Vagina (tissue), 2 donors: ENCODE measurements at regions not wholly inside any gene's neighbourhood (a gene's known extent, or its start where the extent isn't known, plus 50 kb on each side); places are given as distances from the start of the nearest gene placed in this dataset.

ENCODE experiments used
- DNase-seq, 2 donors: peaks; one replicate each; pipeline ENCODE4 v3.0.0-alpha.2; 2017; ENCODE audit errors: extremely low spot score in 2 of 2
- H3K27ac ChIP-seq: fragments of 200-600 bp; sonication (generic); one replicate; pipeline ENCODE4 v1.5.1; 2019
- H3K27me3 ChIP-seq: fragments of 200-600 bp; sonication (generic); one replicate; pipeline ENCODE4 v1.5.1; 2019
- H3K36me3 ChIP-seq, 2 donors: fragments of 200-600 bp; sonication (generic); one replicate each; pipeline ENCODE4 v1.5.1; 2017 to 2019
- H3K4me1 ChIP-seq: fragments of 200-600 bp; sonication (generic); one replicate; pipeline ENCODE4 v1.5.1; 2019
- H3K4me3 ChIP-seq, 2 donors: fragments of 200-600 bp; sonication (generic); 1 replicate in 1 of 2; 2 replicates in 1 of 2; pipeline ENCODE4 v1.5.1; 2016 to 2019
- H3K9me3 ChIP-seq: fragments of 200-600 bp; sonication (generic); one replicate; pipeline ENCODE4 v1.5.1; 2019
- POLR2A ChIP-seq, 2 donors: fragments of 450-650 bp; IDR thresholded peaks; one replicate each; pipeline ENCODE4 v1.6.1; 2017; ENCODE audit warnings: antibody characterized with exemption in 2 of 2, mild to moderate bottlenecking in 2 of 2, moderate library complexity in 2 of 2
- POLR2AphosphoS5 ChIP-seq, 2 donors: sonication (generic); formaldehyde crosslinking; IDR thresholded peaks; one replicate each; pipeline ENCODE4 v1.9.0; 2017; ENCODE audit warnings: antibody characterized with exemption in 2 of 2, mild to moderate bottlenecking in 2 of 2, low read depth in 1 of 2; ENCODE audit not compliant: insufficient read depth in 1 of 2
- intact Hi-C: fragments of 100-400 bp; cut with DNase I; formaldehyde crosslinking; loops from one replicate; pipeline ENCODE4 v1.15.1; 2023
- TF ChIP-seq, protein P1 (sequence below), 3 experiments: fragments of 450-650 bp in 2 of 3; fragments of 200-600 bp in 1 of 3; sonication (generic) in 1 of 3; IDR thresholded peaks; one replicate each; pipeline ENCODE4 v1.5.1; 2017 to 2019; ENCODE audit warnings: antibody characterized with exemption in 3 of 3, mild to moderate bottlenecking in 2 of 3, moderate library complexity in 2 of 3

DNA sequence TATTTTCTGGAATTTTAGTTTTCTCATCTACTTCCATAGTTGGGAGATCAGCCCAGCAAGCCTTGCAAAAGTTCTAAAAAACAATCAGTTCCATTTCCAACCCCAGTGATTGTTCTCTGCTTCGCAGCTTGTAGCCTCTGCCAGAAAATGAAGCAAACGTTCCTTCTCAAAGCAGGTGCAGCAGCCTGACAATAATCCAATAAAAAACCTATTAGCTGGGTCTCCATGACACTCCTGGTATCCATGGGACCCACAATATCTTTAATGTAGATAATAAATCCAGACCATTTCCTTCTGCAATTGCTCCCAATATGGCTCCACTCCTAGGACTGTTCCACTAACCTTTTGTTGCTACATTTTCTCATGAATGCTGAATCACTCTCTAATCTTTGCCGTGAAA lies 140.8 kb upstream of the SETBP1 start:
- H3K27me3 ChIP-seq = no peaks in the 10 kb centered on the region
- TF ChIP-seq POLR2A (IDR thresholded peaks at IDR 0.05) (no peak), POLR2AphosphoS5 (IDR thresholded peaks at IDR 0.05; ENCODE audit: insufficient read depth in 1 of 2, low read depth in 1 of 2) (peak in 1 of 2 donors; percentile 12)
- TF ChIP-seq, protein P1, sequence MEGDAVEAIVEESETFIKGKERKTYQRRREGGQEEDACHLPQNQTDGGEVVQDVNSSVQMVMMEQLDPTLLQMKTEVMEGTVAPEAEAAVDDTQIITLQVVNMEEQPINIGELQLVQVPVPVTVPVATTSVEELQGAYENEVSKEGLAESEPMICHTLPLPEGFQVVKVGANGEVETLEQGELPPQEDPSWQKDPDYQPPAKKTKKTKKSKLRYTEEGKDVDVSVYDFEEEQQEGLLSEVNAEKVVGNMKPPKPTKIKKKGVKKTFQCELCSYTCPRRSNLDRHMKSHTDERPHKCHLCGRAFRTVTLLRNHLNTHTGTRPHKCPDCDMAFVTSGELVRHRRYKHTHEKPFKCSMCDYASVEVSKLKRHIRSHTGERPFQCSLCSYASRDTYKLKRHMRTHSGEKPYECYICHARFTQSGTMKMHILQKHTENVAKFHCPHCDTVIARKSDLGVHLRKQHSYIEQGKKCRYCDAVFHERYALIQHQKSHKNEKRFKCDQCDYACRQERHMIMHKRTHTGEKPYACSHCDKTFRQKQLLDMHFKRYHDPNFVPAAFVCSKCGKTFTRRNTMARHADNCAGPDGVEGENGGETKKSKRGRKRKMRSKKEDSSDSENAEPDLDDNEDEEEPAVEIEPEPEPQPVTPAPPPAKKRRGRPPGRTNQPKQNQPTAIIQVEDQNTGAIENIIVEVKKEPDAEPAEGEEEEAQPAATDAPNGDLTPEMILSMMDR (IDR thresholded peaks at IDR 0.05) = no peak
- DNase-seq = no peak
- no peak overlapping the region for H3K4me3 ChIP-seq
- H3K4me1 ChIP-seq = peaks cover 35% of the 10 kb centered on the region
- H3K36me3 ChIP-seq = no peaks in the 10 kb centered on the region
- no peaks in the 10 kb centered on the region for H3K9me3 ChIP-seq
- no peak overlapping the region for H3K27ac ChIP-seq
- intact Hi-C loops = no loop called here

DNA sequence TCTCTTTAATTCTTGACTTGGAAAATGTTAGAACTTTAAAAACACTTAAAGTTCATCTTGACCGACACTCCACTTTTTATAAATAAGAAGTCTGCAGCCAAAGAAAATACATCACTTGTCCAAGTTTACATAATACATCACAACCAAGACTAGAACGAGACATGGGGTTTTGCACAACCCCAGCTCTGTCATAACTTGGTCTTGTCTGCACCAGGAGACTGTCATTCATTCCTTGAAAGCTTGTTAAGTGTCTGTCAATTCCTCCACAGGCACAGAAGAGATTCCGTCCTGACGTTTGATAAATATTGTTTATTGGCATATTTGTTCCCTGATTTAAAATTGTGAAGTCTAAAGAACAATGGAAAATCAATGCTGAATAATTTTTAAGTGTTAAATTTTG lies 139.5 kb upstream of the SETBP1 start:
- DNase-seq = no peak

DNA sequence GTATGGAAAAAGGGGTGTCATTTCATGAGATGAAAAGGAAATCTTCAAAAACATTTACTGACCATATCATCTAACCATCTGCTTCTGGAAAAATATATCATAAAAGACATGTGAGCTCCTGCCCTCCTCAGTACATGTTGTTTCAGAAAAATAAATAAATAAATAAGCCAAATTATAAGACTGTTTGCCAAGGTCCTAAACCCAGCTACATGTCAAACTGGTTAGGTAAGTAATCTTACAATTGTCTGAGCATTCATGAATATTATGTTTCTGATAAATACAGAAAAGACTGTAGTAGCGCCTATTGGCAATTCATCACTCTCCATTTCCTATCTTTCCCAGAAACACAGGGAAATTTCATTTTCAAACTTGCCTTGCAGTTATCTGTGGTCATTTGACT lies 138.9 kb upstream of the SETBP1 start:
- Histone ChIP-seq H3K27me3 (no peaks in the 10 kb centered on the region), H3K9me3 (no peaks in the 10 kb centered on the region), H3K36me3 (no peaks in the 10 kb centered on the region), H3K4me1 (peaks cover 23% of the 10 kb centered on the region), H3K27ac (no peak overlapping the region), H3K4me3 (no peak overlapping the region)
- intact Hi-C loops = no loop called here
- TF ChIP-seq, protein P1 (IDR thresholded peaks at IDR 0.05) = no peak
- TF ChIP-seq POLR2A (IDR thresholded peaks at IDR 0.05) (no peak), POLR2AphosphoS5 (IDR thresholded peaks at IDR 0.05; ENCODE audit: insufficient read depth in 1 of 2, low read depth in 1 of 2) (no peak)
- no peak for DNase-seq

More for the DNA sequence above, 139.5 kb upstream of the SETBP1 start:
- Histone ChIP-seq H3K4me1 (peaks cover 30% of the 10 kb centered on the region), H3K4me3 (no peak overlapping the region), H3K9me3 (no peaks in the 10 kb centered on the region), H3K27ac (no peak overlapping the region), H3K27me3 (no peaks in the 10 kb centered on the region), H3K36me3 (no peaks in the 10 kb centered on the region)
- TF ChIP-seq, protein P1 (IDR thresholded peaks at IDR 0.05) = no peak
- TF ChIP-seq POLR2A (IDR thresholded peaks at IDR 0.05) (no peak), POLR2AphosphoS5 (IDR thresholded peaks at IDR 0.05; ENCODE audit: insufficient read depth in 1 of 2, low read depth in 1 of 2) (peak in 1 of 2 donors; percentile 63)
- intact Hi-C loops = no loop called here

DNA sequence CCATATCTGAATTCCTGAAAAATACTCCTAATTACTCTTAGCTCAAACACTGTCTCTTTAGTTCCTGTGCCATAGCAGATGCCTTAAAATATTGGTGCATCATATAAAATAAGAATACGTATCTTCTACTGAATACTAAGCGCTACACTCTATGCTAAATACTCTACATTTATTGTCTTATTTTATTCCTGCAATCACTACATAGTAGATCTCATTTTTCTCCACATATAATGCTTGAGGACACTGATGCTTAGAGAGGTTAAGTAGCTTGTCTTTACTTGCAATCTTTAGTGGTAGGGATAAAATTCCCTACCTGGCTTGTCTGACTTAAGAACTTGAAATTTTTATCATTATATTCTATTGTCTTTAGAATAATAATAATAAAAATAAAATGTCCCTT lies 137.3 kb upstream of the SETBP1 start:
- no peak for DNase-seq
- intact Hi-C loops = no loop called here
- peaks cover 23% of the 10 kb centered on the region for H3K4me1 ChIP-seq
- no peak overlapping the region for H3K4me3 ChIP-seq
- H3K27me3 ChIP-seq = no peaks in the 10 kb centered on the region
- H3K9me3 ChIP-seq = no peaks in the 10 kb centered on the region
- TF ChIP-seq POLR2AphosphoS5 (IDR thresholded peaks at IDR 0.05; ENCODE audit: insufficient read depth in 1 of 2, low read depth in 1 of 2) (no peak), POLR2A (IDR thresholded peaks at IDR 0.05) (no peak)
- TF ChIP-seq, protein P1 (IDR thresholded peaks at IDR 0.05) = no peak
- H3K27ac ChIP-seq = no peak overlapping the region
- no peaks in the 10 kb centered on the region for H3K36me3 ChIP-seq

DNA sequence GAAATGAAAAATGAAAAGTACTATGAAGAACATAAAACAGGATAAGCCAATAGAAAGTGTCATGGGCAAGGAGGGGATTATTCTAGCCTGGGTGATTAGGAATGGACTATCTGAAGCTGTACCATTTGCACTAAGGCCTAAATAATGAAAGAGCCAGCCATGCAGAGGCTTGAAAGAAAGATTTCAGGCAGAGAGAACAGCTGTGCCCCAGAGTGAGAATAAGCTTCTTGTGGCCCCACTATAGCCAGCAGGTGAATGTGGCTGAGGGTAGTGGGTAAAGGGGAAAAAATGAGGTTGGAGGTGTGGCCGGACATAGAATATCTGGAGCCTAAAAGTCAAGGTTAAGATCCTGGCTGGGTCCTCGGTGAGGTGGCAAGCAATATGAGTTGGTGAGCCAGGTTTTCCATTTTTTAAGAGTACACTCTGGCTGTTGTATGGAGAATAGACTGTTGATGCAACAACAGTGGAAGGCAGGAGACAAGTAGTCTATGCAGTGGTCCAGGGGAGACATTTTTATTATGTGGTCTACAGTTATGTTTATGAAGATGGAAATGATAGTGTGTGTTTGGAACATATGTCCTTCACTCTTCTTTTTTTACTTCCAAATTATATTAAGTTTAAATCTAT lies 135.2 kb upstream of the SETBP1 start:
- Histone ChIP-seq H3K4me1 (peaks cover 29% of the 10 kb centered on the region), H3K27me3 (no peaks in the 10 kb centered on the region), H3K36me3 (no peaks in the 10 kb centered on the region), H3K27ac (no peak overlapping the region), H3K9me3 (no peaks in the 10 kb centered on the region), H3K4me3 (no peak overlapping the region)
- DNase-seq = no peak
- intact Hi-C loops = no loop called here
- TF ChIP-seq POLR2A (IDR thresholded peaks at IDR 0.05) (no peak), POLR2AphosphoS5 (IDR thresholded peaks at IDR 0.05; ENCODE audit: insufficient read depth in 1 of 2, low read depth in 1 of 2) (no peak)
- TF ChIP-seq, protein P1 (IDR thresholded peaks at IDR 0.05) = no peak
